ENCODE measurements at regions not wholly inside any gene's neighbourhood (a gene's known extent, or its start where the extent isn't known, plus 50 kb on each side); places are given as distances from the start of the nearest gene placed in this dataset.

DNA sequence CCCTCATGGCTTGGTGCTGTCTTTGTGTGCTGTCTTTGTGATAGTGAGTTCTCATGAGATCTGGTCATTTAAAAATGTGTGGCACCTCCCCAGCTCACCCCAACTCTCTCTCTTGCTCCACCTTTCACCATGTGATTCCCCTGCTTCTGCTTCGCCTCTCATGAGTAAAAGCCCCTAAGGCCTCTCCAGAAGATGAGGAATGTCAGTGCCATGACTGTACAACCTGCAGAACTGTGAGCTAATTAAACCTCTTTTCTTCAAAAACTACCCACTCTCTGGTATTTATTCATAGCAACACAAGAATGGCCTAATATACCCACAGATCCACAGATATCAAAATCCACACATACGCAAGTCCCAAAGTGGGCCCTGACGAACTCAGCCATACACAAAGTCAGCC lies 88.9 kb upstream of the PPP2R5A start:
- H3K4me1 Mint-ChIP-seq (ENCODE audit: low read depth) = peaks cover 3% of the 10 kb centered on the region
- Histone ChIP-seq H3K4me3 (ENCODE audit: low read length) (no peak overlapping the region), H3K36me3 (ENCODE audit: insufficient read depth, low read length) (no peaks in the 10 kb centered on the region), H3K27ac (ENCODE audit: low read depth in 1 of 2, low read length in 2 of 2) (no peak overlapping the region), H3K27me3 (ENCODE audit: control insufficient read depth in 1 of 2, insufficient read depth in 2 of 2, low read length in 2 of 2) (peaks cover 0 to 3% of the 10 kb centered on the region in 2 experiments), H3K4me1 (ENCODE audit: insufficient read depth, low read length) (no peaks in the 10 kb centered on the region), H3K9me3 (ENCODE audit: control insufficient read depth in 1 of 2, insufficient read depth in 1 of 2, low read length in 2 of 2) (peaks cover 3 to 9% of the 10 kb centered on the region in 2 experiments)
- H3K27me3 Mint-ChIP-seq = no peaks in the 10 kb centered on the region
- DNase-seq (no peak), ATAC-seq (ENCODE audit: poor library complexity) (no peak)
- H3K9me3 Mint-ChIP-seq = peaks cover 9% of the 10 kb centered on the region
- intact Hi-C loops (cut with DNase I, micrococcal nuclease) = no loop called here
- no peak overlapping the region for H3K4me3 Mint-ChIP-seq
- ChIA-PET CTCF (no interaction called here), POLR2A (no interaction called here)
- no peaks in the 10 kb centered on the region for H3K36me3 Mint-ChIP-seq (ENCODE audit: low read depth)
- no peak overlapping the region for H3K27ac Mint-ChIP-seq
- TF ChIP-seq, protein P1, sequence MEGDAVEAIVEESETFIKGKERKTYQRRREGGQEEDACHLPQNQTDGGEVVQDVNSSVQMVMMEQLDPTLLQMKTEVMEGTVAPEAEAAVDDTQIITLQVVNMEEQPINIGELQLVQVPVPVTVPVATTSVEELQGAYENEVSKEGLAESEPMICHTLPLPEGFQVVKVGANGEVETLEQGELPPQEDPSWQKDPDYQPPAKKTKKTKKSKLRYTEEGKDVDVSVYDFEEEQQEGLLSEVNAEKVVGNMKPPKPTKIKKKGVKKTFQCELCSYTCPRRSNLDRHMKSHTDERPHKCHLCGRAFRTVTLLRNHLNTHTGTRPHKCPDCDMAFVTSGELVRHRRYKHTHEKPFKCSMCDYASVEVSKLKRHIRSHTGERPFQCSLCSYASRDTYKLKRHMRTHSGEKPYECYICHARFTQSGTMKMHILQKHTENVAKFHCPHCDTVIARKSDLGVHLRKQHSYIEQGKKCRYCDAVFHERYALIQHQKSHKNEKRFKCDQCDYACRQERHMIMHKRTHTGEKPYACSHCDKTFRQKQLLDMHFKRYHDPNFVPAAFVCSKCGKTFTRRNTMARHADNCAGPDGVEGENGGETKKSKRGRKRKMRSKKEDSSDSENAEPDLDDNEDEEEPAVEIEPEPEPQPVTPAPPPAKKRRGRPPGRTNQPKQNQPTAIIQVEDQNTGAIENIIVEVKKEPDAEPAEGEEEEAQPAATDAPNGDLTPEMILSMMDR (IDR thresholded peaks at IDR 0.05) = no peak

DNA sequence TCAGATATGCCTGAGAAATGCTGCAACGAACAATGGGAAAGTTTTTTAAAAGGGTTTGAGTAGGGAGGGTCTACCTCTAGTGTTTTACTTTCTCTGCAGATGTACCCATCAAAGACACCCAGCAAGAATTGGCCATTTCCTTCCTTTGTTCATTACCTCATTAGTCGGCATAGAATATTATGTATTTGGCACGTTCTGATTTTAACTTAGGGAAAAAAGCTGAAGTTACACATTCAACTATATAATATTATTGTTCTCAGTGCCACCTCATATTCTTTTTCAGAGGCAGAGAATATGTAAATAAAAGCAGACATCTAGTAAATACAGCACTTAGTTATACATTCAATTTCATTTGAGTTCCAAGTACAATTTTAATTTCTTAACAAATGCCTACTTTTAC lies 83.7 kb upstream of the PPP2R5A start:
- ChIA-PET POLR2A (no interaction called here), CTCF (no interaction called here)
- Mint-ChIP-seq H3K4me3 (no peak overlapping the region), H3K9me3 (peaks cover 5% of the 10 kb centered on the region), H3K27ac (no peak overlapping the region), H3K4me1 (ENCODE audit: low read depth) (peaks cover 7% of the 10 kb centered on the region), H3K27me3 (no peaks in the 10 kb centered on the region), H3K36me3 (ENCODE audit: low read depth) (no peaks in the 10 kb centered on the region)
- no peaks in the 10 kb centered on the region for H3K9me3 ChIP-seq (ENCODE audit: control insufficient read depth in 1 of 2, insufficient read depth in 1 of 2, low read length in 2 of 2)
- no peaks in the 10 kb centered on the region for H3K36me3 ChIP-seq (ENCODE audit: insufficient read depth, low read length)
- H3K4me1 ChIP-seq (ENCODE audit: insufficient read depth, low read length) = no peaks in the 10 kb centered on the region
- no peak overlapping the region for H3K27ac ChIP-seq (ENCODE audit: low read depth in 1 of 2, low read length in 2 of 2)
- DNase-seq (no peak), ATAC-seq (ENCODE audit: poor library complexity) (no peak)
- no peaks in the 10 kb centered on the region for H3K27me3 ChIP-seq (ENCODE audit: control insufficient read depth in 1 of 2, insufficient read depth in 2 of 2, low read length in 2 of 2)
- TF ChIP-seq, protein P1 (IDR thresholded peaks at IDR 0.05) = no peak
- intact Hi-C loops (cut with DNase I, micrococcal nuclease) = no loop called here
- no peak overlapping the region for H3K4me3 ChIP-seq (ENCODE audit: low read length)

DNA sequence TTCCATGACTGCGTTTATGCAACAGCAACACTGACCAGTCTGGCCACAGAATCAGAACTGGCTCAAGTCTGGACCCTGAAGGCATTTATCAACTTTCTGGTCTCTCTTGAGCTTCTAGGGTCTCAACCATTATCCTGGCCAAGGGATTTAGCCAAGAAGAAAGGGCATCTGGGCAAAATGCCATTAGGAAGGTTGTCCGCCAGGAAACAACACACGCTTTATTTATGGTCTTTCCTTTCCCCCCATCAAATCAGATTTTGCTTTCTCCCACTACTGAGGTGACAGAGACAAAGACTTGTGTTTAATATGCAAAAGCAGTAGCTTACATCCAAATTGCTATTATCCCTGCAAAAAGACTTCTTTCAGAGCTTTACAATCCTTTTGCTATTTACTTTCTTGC lies 81.6 kb upstream of the PPP2R5A start:
- intact Hi-C loops (cut with DNase I, micrococcal nuclease) = no loop called here
- DNase-seq (no peak), ATAC-seq (ENCODE audit: poor library complexity) (no peak)
- H3K4me3 ChIP-seq (ENCODE audit: low read length) = no peak overlapping the region
- Mint-ChIP-seq H3K36me3 (ENCODE audit: low read depth) (no peaks in the 10 kb centered on the region), H3K27ac (no peak overlapping the region), H3K4me3 (no peak overlapping the region), H3K9me3 (peaks cover 5% of the 10 kb centered on the region), H3K27me3 (no peaks in the 10 kb centered on the region), H3K4me1 (ENCODE audit: low read depth) (peaks cover 7% of the 10 kb centered on the region)
- ChIA-PET POLR2A (no interaction called here), CTCF (no interaction called here)
- no peaks in the 10 kb centered on the region for H3K27me3 ChIP-seq (ENCODE audit: control insufficient read depth in 1 of 2, insufficient read depth in 2 of 2, low read length in 2 of 2)
- no peaks in the 10 kb centered on the region for H3K9me3 ChIP-seq (ENCODE audit: control insufficient read depth in 1 of 2, insufficient read depth in 1 of 2, low read length in 2 of 2)
- H3K36me3 ChIP-seq (ENCODE audit: insufficient read depth, low read length) = no peaks in the 10 kb centered on the region
- no peak overlapping the region for H3K27ac ChIP-seq (ENCODE audit: low read depth in 1 of 2, low read length in 2 of 2)
- H3K4me1 ChIP-seq (ENCODE audit: insufficient read depth, low read length) = no peaks in the 10 kb centered on the region
- TF ChIP-seq, protein P1 (IDR thresholded peaks at IDR 0.05) = no peak
